ENCODE measurements at regions not wholly inside any gene's neighbourhood (a gene's known extent, or its start where the extent isn't known, plus 50 kb on each side); places are given as distances from the start of the nearest gene placed in this dataset.

GRCh38 chr12:30155001-30155730 lies 371.4 kb upstream of the TMTC1 start:
- no peaks in the 10 kb centered on the region for H3K4me1 Mint-ChIP-seq
- H3K27ac Mint-ChIP-seq: no peak overlapping the region
- no peaks in the 10 kb centered on the region for H3K36me3 Mint-ChIP-seq
- H3K9me3 Mint-ChIP-seq: peaks cover 7% of the 10 kb centered on the region
- no peak for ATAC-seq
- H3K27me3 Mint-ChIP-seq: no peaks in the 10 kb centered on the region
- no peak overlapping the region for H3K4me3 Mint-ChIP-seq

GRCh38 chr12:30153981-30154380 lies 370.2 kb upstream of the TMTC1 start:
- Mint-ChIP-seq H3K4me1 (no peaks in the 10 kb centered on the region), H3K9me3 (peaks cover 7% of the 10 kb centered on the region)
- no peak for ATAC-seq

GRCh38 chr12:30152705-30153104 lies 369.0 kb upstream of the TMTC1 start:
- H3K4me3 Mint-ChIP-seq: no peak overlapping the region
- no peaks in the 10 kb centered on the region for H3K27me3 Mint-ChIP-seq
- H3K27ac Mint-ChIP-seq: no peak overlapping the region
- no peak for ATAC-seq
- H3K9me3 Mint-ChIP-seq: peaks cover 10% of the 10 kb centered on the region
- H3K36me3 Mint-ChIP-seq: no peaks in the 10 kb centered on the region
- no peaks in the 10 kb centered on the region for H3K4me1 Mint-ChIP-seq

More at GRCh38 chr12:30153981-30154380, 370.2 kb upstream of the TMTC1 start:
- no peaks in the 10 kb centered on the region for H3K36me3 Mint-ChIP-seq
- H3K27ac Mint-ChIP-seq: no peak overlapping the region
- H3K27me3 Mint-ChIP-seq: no peaks in the 10 kb centered on the region
- no peak overlapping the region for H3K4me3 Mint-ChIP-seq

- peaks cover 10% of the 10 kb centered on the region for H3K9me3 Mint-ChIP-seq
- no peak overlapping the region for H3K4me3 Mint-ChIP-seq
- no peaks in the 10 kb centered on the region for H3K27me3 Mint-ChIP-seq
- H3K36me3 Mint-ChIP-seq: no peaks in the 10 kb centered on the region
- ATAC-seq: no peak
- no peak overlapping the region for H3K27ac Mint-ChIP-seq
- no peaks in the 10 kb centered on the region for H3K4me1 Mint-ChIP-seq
These were observed 368.1 kb upstream of the TMTC1 start for GRCh38 chr12:30151831-30152230.

- H3K27me3 Mint-ChIP-seq: no peaks in the 10 kb centered on the region
- no peak for ATAC-seq
- peaks cover 3% of the 10 kb centered on the region for H3K9me3 Mint-ChIP-seq
- no peak overlapping the region for H3K27ac Mint-ChIP-seq
- no peaks in the 10 kb centered on the region for H3K4me1 Mint-ChIP-seq
- no peaks in the 10 kb centered on the region for H3K36me3 Mint-ChIP-seq
- H3K4me3 Mint-ChIP-seq: no peak overlapping the region
These were observed 362.8 kb upstream of the TMTC1 start for GRCh38 chr12:30146561-30146960.

- Mint-ChIP-seq H3K27me3 (no peaks in the 10 kb centered on the region), H3K27ac (no peak overlapping the region), H3K36me3 (no peaks in the 10 kb centered on the region), H3K9me3 (peaks cover 3% of the 10 kb centered on the region), H3K4me1 (no peaks in the 10 kb centered on the region), H3K4me3 (no peak overlapping the region)
- no peak for ATAC-seq
These were observed 361.9 kb upstream of the TMTC1 start for GRCh38 chr12:30145684-30146032.

- no peak for ATAC-seq
- Mint-ChIP-seq H3K9me3 (peaks cover 6% of the 10 kb centered on the region), H3K27me3 (no peaks in the 10 kb centered on the region), H3K27ac (no peak overlapping the region), H3K36me3 (no peaks in the 10 kb centered on the region), H3K4me3 (no peak overlapping the region), H3K4me1 (no peaks in the 10 kb centered on the region)
These were observed 361.3 kb upstream of the TMTC1 start for GRCh38 chr12:30144777-30145683.

GRCh38 chr12:30142301-30142700 lies 358.6 kb upstream of the TMTC1 start:
- peaks cover 7% of the 10 kb centered on the region for H3K9me3 Mint-ChIP-seq
- no peak overlapping the region for H3K4me3 Mint-ChIP-seq
- no peak overlapping the region for H3K27ac Mint-ChIP-seq
- no peaks in the 10 kb centered on the region for H3K36me3 Mint-ChIP-seq
- no peaks in the 10 kb centered on the region for H3K4me1 Mint-ChIP-seq
- H3K27me3 Mint-ChIP-seq: no peaks in the 10 kb centered on the region
- ATAC-seq: no peak

GRCh38 chr12:30138483-30138882 lies 354.7 kb upstream of the TMTC1 start:
- peaks cover 7% of the 10 kb centered on the region for H3K9me3 Mint-ChIP-seq
- no peaks in the 10 kb centered on the region for H3K4me1 Mint-ChIP-seq
- no peak overlapping the region for H3K4me3 Mint-ChIP-seq
- ATAC-seq: no peak
- H3K36me3 Mint-ChIP-seq: no peaks in the 10 kb centered on the region
- no peak overlapping the region for H3K27ac Mint-ChIP-seq
- no peaks in the 10 kb centered on the region for H3K27me3 Mint-ChIP-seq

- Mint-ChIP-seq H3K27ac (no peak overlapping the region), H3K9me3 (peaks cover 10% of the 10 kb centered on the region), H3K27me3 (no peaks in the 10 kb centered on the region), H3K4me1 (no peaks in the 10 kb centered on the region), H3K36me3 (no peaks in the 10 kb centered on the region), H3K4me3 (no peak overlapping the region)
- no peak for ATAC-seq
These were observed 353.0 kb upstream of the TMTC1 start for GRCh38 chr12:30136696-30137095.

GRCh38 chr12:30135776-30136175 lies 352.0 kb upstream of the TMTC1 start:
- Mint-ChIP-seq H3K36me3 (no peaks in the 10 kb centered on the region), H3K27me3 (no peaks in the 10 kb centered on the region), H3K27ac (no peak overlapping the region), H3K4me1 (no peaks in the 10 kb centered on the region), H3K4me3 (no peak overlapping the region), H3K9me3 (peaks cover 10% of the 10 kb centered on the region)
- no peak for ATAC-seq

GRCh38 chr12:30134229-30134628 lies 350.5 kb upstream of the TMTC1 start:
- peaks cover 7% of the 10 kb centered on the region for H3K9me3 Mint-ChIP-seq
- no peaks in the 10 kb centered on the region for H3K27me3 Mint-ChIP-seq
- no peak overlapping the region for H3K27ac Mint-ChIP-seq
- H3K4me3 Mint-ChIP-seq: no peak overlapping the region
- H3K36me3 Mint-ChIP-seq: no peaks in the 10 kb centered on the region
- no peaks in the 10 kb centered on the region for H3K4me1 Mint-ChIP-seq
- ATAC-seq: no peak

- H3K36me3 Mint-ChIP-seq: no peaks in the 10 kb centered on the region
- H3K4me3 Mint-ChIP-seq: no peak overlapping the region
- peaks cover 9% of the 10 kb centered on the region for H3K9me3 Mint-ChIP-seq
- no peak overlapping the region for H3K27ac Mint-ChIP-seq
- H3K27me3 Mint-ChIP-seq: no peaks in the 10 kb centered on the region
- H3K4me1 Mint-ChIP-seq: no peaks in the 10 kb centered on the region
- ATAC-seq: no peak
These were observed 343.2 kb upstream of the TMTC1 start for GRCh38 chr12:30126944-30127343.

- H3K27me3 Mint-ChIP-seq: no peaks in the 10 kb centered on the region
- no peaks in the 10 kb centered on the region for H3K36me3 Mint-ChIP-seq
- H3K4me1 Mint-ChIP-seq: no peaks in the 10 kb centered on the region
- peaks cover 11% of the 10 kb centered on the region for H3K9me3 Mint-ChIP-seq
- no peak for ATAC-seq
- no peak overlapping the region for H3K4me3 Mint-ChIP-seq
- no peak overlapping the region for H3K27ac Mint-ChIP-seq
These were observed 336.8 kb upstream of the TMTC1 start for GRCh38 chr12:30120522-30120921.

- Mint-ChIP-seq H3K27me3 (no peaks in the 10 kb centered on the region), H3K27ac (no peak overlapping the region), H3K4me1 (no peaks in the 10 kb centered on the region), H3K4me3 (no peak overlapping the region), H3K9me3 (peaks cover 11% of the 10 kb centered on the region), H3K36me3 (no peaks in the 10 kb centered on the region)
- no peak for ATAC-seq
These were observed 333.7 kb upstream of the TMTC1 start for GRCh38 chr12:30117483-30117882.

- no peak for ATAC-seq
- H3K27me3 Mint-ChIP-seq: no peaks in the 10 kb centered on the region
- H3K27ac Mint-ChIP-seq: no peak overlapping the region
- H3K4me3 Mint-ChIP-seq: no peak overlapping the region
- peaks cover 10% of the 10 kb centered on the region for H3K9me3 Mint-ChIP-seq
- no peaks in the 10 kb centered on the region for H3K36me3 Mint-ChIP-seq
- no peaks in the 10 kb centered on the region for H3K4me1 Mint-ChIP-seq
These were observed 328.0 kb upstream of the TMTC1 start for GRCh38 chr12:30111719-30112118.

Data from stimulated activated memory B cell treated with anti-CD40 and anti-IgM and Interleukin-4, amounts not matched to agents 10 μg/mL and 1 μg/mL and 100 μg/mL, for 72 hours (primary cell).